Endothelial cell of umbilical vein (primary cell): ENCODE measurements at regions not wholly inside any gene's neighbourhood (a gene's known extent, or its start where the extent isn't known, plus 50 kb on each side); places are given as distances from the start of the nearest gene placed in this dataset.

Source experiments
- BruUV-seq: library from RNA; stranded (reverse); fragments of 400-500 nt; replicated peaks from 2 replicates; lab custom pipeline; 2021; lab: Mats Ljungman, UMichigan
- CTCF ChIA-PET: fragments of 300-600, 350-600 bp; sonication (Branson Sonifier 250); formaldehyde crosslinking; loops from one replicate; lab custom pipeline; 2021; ENCODE audit warnings: antibody characterized with exemption, inconsistent platforms; lab: Charles Lee
- POLR2A ChIA-PET: fragments of 300-600, 350-600 bp; sonication (Branson Sonifier 250); formaldehyde crosslinking; loops from one replicate; lab custom pipeline; 2021; ENCODE audit warnings: antibody characterized with exemption, inconsistent platforms; lab: Charles Lee
- DNase-seq: peaks from one replicate; pipeline ENCODE4 v3.0.0-alpha.2; 2011; ENCODE audit warnings: low read depth, low spot score
- FAIRE-seq: peaks from 2 replicates; lab custom pipeline; 2011; peaks lifted over from hg19 to GRCh38; lab: Jason Lieb, UNC
- H2AFZ ChIP-seq: 2 replicates; pipeline ENCODE4 v1.6.0; 2012; ENCODE audit warnings: low read depth, low read length, control low read depth, inconsistent platforms
- H3K27ac ChIP-seq: 2 replicates; pipeline ENCODE4 v1.5.1; 2011; ENCODE audit warnings: low read depth, mild to moderate bottlenecking, control low read depth, low read length, moderate library complexity; ENCODE audit not compliant: insufficient read depth
- H3K27me3 ChIP-seq, 2 experiments: 2 replicates each; pipeline versions ENCODE4 v1.6.0 to v1.6.1; 2011; ENCODE audit warnings: low read length in 2 of 2, mixed read lengths in 1 of 2; ENCODE audit not compliant: control insufficient read depth in 2 of 2, insufficient read depth in 2 of 2
- H3K36me3 ChIP-seq, 2 experiments: 2 replicates in 1 of 2; 3 replicates in 1 of 2; pipeline ENCODE4 v1.5.1; 2011; ENCODE audit warnings: low read length in 2 of 2, mild to moderate bottlenecking in 1 of 2, moderate library complexity in 1 of 2; ENCODE audit not compliant: control insufficient read depth in 2 of 2, insufficient read depth in 2 of 2; ENCODE audit errors: extremely low read depth in 1 of 2
- H3K4me1 ChIP-seq: 3 replicates; pipeline ENCODE4 v1.5.1; 2011; ENCODE audit warnings: mild to moderate bottlenecking, low read length; ENCODE audit not compliant: control insufficient read depth, insufficient read depth; ENCODE audit errors: extremely low read depth
- H3K4me2 ChIP-seq: 2 replicates; pipeline ENCODE4 v1.6.1; 2011; ENCODE audit warnings: low read length, control low read depth, mixed read lengths; ENCODE audit not compliant: insufficient read depth
- H3K4me3 ChIP-seq, 3 experiments: fragments of 200-600 bp in 1 of 3; sonication (generic), shearing (Covaris generic) in 1 of 3; replicated peaks in 1 of 3; 2 replicates each; pipeline ENCODE4 v1.5.1; 2011 to 2016; ENCODE audit warnings: control low read depth in 3 of 3, low read length in 3 of 3, mild to moderate bottlenecking in 2 of 3, inconsistent platforms in 1 of 3, low read depth in 1 of 3, moderate library complexity in 1 of 3; ENCODE audit not compliant: insufficient read depth in 1 of 3
- H3K79me2 ChIP-seq: 2 replicates; pipeline ENCODE4 v1.6.0; 2012; ENCODE audit warnings: low read length, inconsistent platforms; ENCODE audit not compliant: control insufficient read depth, insufficient read depth
- H3K9ac ChIP-seq: replicated peaks from 2 replicates; pipeline ENCODE3; 2011; ENCODE audit warnings: low read length, control low read depth; ENCODE audit not compliant: insufficient read depth; ENCODE audit errors: extremely low read depth
- H3K9me1 ChIP-seq: replicated peaks from 3 replicates; pipeline ENCODE4 v1.6.0; 2011; ENCODE audit warnings: mild to moderate bottlenecking, low read length; ENCODE audit not compliant: control insufficient read depth, insufficient read depth; ENCODE audit errors: extremely low read depth
- H3K9me3 ChIP-seq: replicated peaks from 2 replicates; pipeline ENCODE4 v1.5.1; 2012; ENCODE audit warnings: low read length, inconsistent platforms; ENCODE audit not compliant: control insufficient read depth, insufficient read depth
- H4K20me1 ChIP-seq: replicated peaks from 2 replicates; pipeline ENCODE3; 2011; ENCODE audit warnings: mild to moderate bottlenecking, low read length; ENCODE audit not compliant: control insufficient read depth, insufficient read depth; ENCODE audit errors: extremely low read depth
- EZH2 ChIP-seq: IDR thresholded peaks from 2 replicates; pipeline ENCODE4 v1.6.1; 2012; ENCODE audit warnings: borderline replicate concordance, low read depth, mild to moderate bottlenecking, moderate library complexity, low read length, inconsistent platforms; ENCODE audit not compliant: severe bottlenecking
- FOS ChIP-seq: IDR thresholded peaks from 2 replicates; pipeline ENCODE4 v1.6.1; 2011; ENCODE audit warnings: mild to moderate bottlenecking, low read length, moderate library complexity, borderline replicate concordance; ENCODE audit not compliant: insufficient read depth
- GATA2 ChIP-seq: IDR thresholded peaks from 2 replicates; pipeline ENCODE4 v1.7.0; 2011; ENCODE audit warnings: low read depth, mild to moderate bottlenecking, moderate library complexity, mixed read lengths, low read length; ENCODE audit not compliant: insufficient read length, insufficient read depth
- JUN ChIP-seq: IDR thresholded peaks from 2 replicates; pipeline ENCODE4 v1.6.1; 2011; ENCODE audit warnings: borderline replicate concordance, low read depth; ENCODE audit not compliant: insufficient read length, insufficient read depth
- MYC ChIP-seq: IDR thresholded peaks from one replicate; pipeline ENCODE4 v1.6.1; 2011; ENCODE audit warnings: mild to moderate bottlenecking, low read depth, low read length
- POLR2A ChIP-seq: IDR thresholded peaks from 2 replicates; pipeline ENCODE4 v1.6.1; 2012; ENCODE audit warnings: low read depth, mild to moderate bottlenecking, control low read depth, low read length
- POLR2AphosphoS5 ChIP-seq: IDR thresholded peaks from 2 replicates; pipeline ENCODE4 v1.6.1; 2012; ENCODE audit warnings: low read depth, mild to moderate bottlenecking, control low read depth, low read length, moderate library complexity; ENCODE audit not compliant: insufficient read depth
- dilution Hi-C: fragments of 300-500 bp; cut with MboI; formaldehyde crosslinking; loops from one replicate; pipeline ENCODE4 v1.15.0; 2019; ENCODE audit warnings: low sequenced_read_pairs; ENCODE audit not compliant: extremely low pct_ligation_motif_present
- intact Hi-C: fragments of 100-400 bp; cut with micrococcal nuclease; formaldehyde crosslinking; loops from one replicate; pipeline ENCODE4 v1.10.0; 2022
- TF ChIP-seq, protein P1 (sequence below): IDR thresholded peaks from 2 replicates; pipeline ENCODE4 v1.6.1; 2011; ENCODE audit not compliant: insufficient read depth, insufficient read length
- TF ChIP-seq, protein P2 (sequence below), 2 donors: IDR thresholded peaks; 1 replicate in 1 of 2; 2 replicates in 1 of 2; pipeline ENCODE4 v1.5.1; 2011; ENCODE audit warnings: low read length in 2 of 2, mild to moderate bottlenecking in 2 of 2, moderate library complexity in 2 of 2, control low read depth in 1 of 2, inconsistent platforms in 1 of 2, low read depth in 1 of 2; ENCODE audit not compliant: insufficient read depth in 1 of 2; ENCODE audit errors: extremely low read depth in 1 of 2

DNA sequence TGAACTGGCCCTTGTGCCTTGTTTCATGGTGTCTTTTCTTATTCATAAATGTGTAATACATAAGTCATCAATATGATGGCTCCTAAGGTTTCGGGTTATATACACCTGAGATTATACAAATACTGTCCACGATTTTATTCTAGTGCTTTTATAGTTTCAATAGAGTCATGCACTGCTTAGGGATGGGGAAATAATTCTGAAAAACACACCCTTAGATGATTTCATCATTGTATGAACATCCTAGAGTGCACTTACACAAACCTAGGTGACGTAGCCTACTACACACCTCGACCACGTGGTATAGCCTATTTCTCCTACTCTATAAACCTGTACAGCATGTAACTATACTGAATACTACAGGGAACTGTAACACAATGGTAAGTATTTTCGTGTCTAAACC, 988.8 kb upstream of the NR2F2 start:
- CTCF ChIA-PET, result no interaction called here
- POLR2A ChIA-PET, result no interaction called here

More for the DNA sequence above, 988.8 kb upstream of the NR2F2 start:
- Histone ChIP-seq H3K4me3 (no peak overlapping the region), H4K20me1 (no peaks in the 10 kb centered on the region), H3K4me2 (no peak overlapping the region), H3K9ac (no peak overlapping the region), H3K79me2 (no peaks in the 10 kb centered on the region), H3K9me3 (no peaks in the 10 kb centered on the region), H3K27me3 (no peaks in the 10 kb centered on the region), H3K36me3 (no peaks in the 10 kb centered on the region), H3K9me1 (no peaks in the 10 kb centered on the region), H2AFZ (no peak overlapping the region), H3K27ac (no peak overlapping the region), H3K4me1 (no peaks in the 10 kb centered on the region)
- FAIRE-seq (no peak), DNase-seq (no peak)
- no TSS peak for BruUV-seq
- dilution Hi-C loops (no loop called here), intact Hi-C loops (no loop called here)
- TF ChIP-seq EZH2, result no peak
- TF ChIP-seq, protein P1, sequence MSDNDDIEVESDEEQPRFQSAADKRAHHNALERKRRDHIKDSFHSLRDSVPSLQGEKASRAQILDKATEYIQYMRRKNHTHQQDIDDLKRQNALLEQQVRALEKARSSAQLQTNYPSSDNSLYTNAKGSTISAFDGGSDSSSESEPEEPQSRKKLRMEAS, result no peak
- TF ChIP-seq POLR2AphosphoS5, result no peak
- TF ChIP-seq FOS, result no peak
- no peak for TF ChIP-seq GATA2
- no peak for TF ChIP-seq POLR2A
- TF ChIP-seq JUN, result no peak
- TF ChIP-seq, protein P2, sequence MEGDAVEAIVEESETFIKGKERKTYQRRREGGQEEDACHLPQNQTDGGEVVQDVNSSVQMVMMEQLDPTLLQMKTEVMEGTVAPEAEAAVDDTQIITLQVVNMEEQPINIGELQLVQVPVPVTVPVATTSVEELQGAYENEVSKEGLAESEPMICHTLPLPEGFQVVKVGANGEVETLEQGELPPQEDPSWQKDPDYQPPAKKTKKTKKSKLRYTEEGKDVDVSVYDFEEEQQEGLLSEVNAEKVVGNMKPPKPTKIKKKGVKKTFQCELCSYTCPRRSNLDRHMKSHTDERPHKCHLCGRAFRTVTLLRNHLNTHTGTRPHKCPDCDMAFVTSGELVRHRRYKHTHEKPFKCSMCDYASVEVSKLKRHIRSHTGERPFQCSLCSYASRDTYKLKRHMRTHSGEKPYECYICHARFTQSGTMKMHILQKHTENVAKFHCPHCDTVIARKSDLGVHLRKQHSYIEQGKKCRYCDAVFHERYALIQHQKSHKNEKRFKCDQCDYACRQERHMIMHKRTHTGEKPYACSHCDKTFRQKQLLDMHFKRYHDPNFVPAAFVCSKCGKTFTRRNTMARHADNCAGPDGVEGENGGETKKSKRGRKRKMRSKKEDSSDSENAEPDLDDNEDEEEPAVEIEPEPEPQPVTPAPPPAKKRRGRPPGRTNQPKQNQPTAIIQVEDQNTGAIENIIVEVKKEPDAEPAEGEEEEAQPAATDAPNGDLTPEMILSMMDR (IDR thresholded peaks at IDR 0.05; ENCODE audit: extremely low read depth in 1 of 2, insufficient read depth in 1 of 2, low read depth in 1 of 2, low read length in 2 of 2), result no peak
- TF ChIP-seq MYC, result no peak
